Urinary bladder (tissue), 3 donors: ENCODE measurements at regions not wholly inside any gene's neighbourhood (a gene's known extent, or its start where the extent isn't known, plus 50 kb on each side); places are given as distances from the start of the nearest gene placed in this dataset.

Experiments
- DNase-seq: peaks from one replicate; pipeline ENCODE4 v3.0.0-alpha.2; 2015; ENCODE audit errors: extremely low spot score
- H3K27ac ChIP-seq: one replicate; pipeline ENCODE4 v1.5.1; 2013; ENCODE audit warnings: low read depth, mild to moderate bottlenecking, moderate library complexity
- H3K36me3 ChIP-seq: one replicate; pipeline ENCODE4 v1.6.1; 2013; ENCODE audit warnings: mild to moderate bottlenecking, moderate library complexity; ENCODE audit not compliant: insufficient read depth
- H3K4me1 ChIP-seq: one replicate; pipeline ENCODE4 v1.6.1; 2013; ENCODE audit warnings: mild to moderate bottlenecking, moderate library complexity; ENCODE audit not compliant: insufficient read depth
- H3K4me3 ChIP-seq: one replicate; pipeline ENCODE4 v1.5.1; 2013; ENCODE audit warnings: low read depth, low read length
- WGBS: extraction: QIAGEN DNeasy Blood & Tissue Kit; methylation state at CpG from one replicate; pipeline ENCODE4 v1.1.7; 2013; 5-methylcytosine and 5-hydroxymethylcytosine counted together
- donor health status: healthy with polysubstance abuse.
- donor health status: healthy.

GRCh38 chr6:156163311-156163710 lies 613.9 kb upstream of the ARID1B start:
- Histone ChIP-seq H3K27ac (no peak overlapping the region), H3K4me3 (no peak overlapping the region), H3K36me3 (no peaks in the 10 kb centered on the region), H3K4me1 (no peaks in the 10 kb centered on the region)
- WGBS = 83% methylated on average over 2 of the region's 2 CpGs
- no peak for DNase-seq

GRCh38 chr6:156161471-156161870 lies 615.7 kb upstream of the ARID1B start:
- 83% methylated on average over 3 of the region's 3 CpGs for WGBS
- Histone ChIP-seq H3K4me3 (no peak overlapping the region), H3K27ac (no peak overlapping the region), H3K4me1 (no peaks in the 10 kb centered on the region), H3K36me3 (no peaks in the 10 kb centered on the region)
- DNase-seq = no peak

DNA sequence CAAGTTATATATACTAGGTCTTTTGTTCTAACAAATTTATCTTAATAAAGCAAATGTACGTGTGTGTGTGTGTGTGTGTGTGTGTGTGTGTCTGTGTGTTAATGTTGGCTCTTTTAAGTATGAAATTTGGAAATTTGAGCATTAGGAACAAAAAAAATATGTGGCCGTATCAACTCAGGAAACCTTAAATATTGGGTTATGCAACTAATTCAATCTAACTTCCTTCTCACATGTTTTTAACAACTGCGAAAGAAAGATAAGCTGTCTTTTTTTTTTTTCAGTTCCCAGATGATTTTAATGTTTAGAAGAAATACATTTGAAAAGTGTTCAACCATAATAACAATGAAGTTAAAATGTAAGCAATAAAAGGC lies 616.4 kb upstream of the ARID1B start:
- no peak overlapping the region for H3K4me3 ChIP-seq
- no peaks in the 10 kb centered on the region for H3K4me1 ChIP-seq
- H3K27ac ChIP-seq = no peak overlapping the region
- H3K36me3 ChIP-seq = no peaks in the 10 kb centered on the region
- DNase-seq = no peak
- WGBS = 59% methylated on average over 3 of the region's 3 CpGs

- 76% methylated on average over 3 of the region's 3 CpGs for WGBS
- H3K4me1 ChIP-seq = no peaks in the 10 kb centered on the region
- no peak for DNase-seq
Observed at GRCh38 chr6:156160007-156160794, 617.0 kb upstream of the ARID1B start.

DNA sequence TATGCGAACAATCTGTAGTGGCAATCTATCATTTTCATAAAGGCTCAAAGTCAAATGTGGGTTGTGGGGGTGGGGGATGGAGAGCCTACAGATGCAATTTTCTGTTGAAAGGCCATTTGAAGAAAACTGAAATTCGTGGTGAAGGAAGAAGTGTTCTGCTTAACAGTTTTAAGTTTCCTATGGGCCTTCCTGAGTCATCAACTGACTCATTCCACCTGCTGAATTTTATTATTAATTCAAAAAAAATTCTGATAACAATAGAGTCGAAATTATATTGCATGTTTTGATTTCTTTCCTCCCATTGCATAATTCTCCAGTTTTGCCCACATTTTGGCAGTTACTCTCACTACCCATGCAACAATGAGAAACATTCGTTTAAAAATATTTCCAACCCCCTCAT lies 622.3 kb upstream of the ARID1B start:
- H3K4me3 ChIP-seq = no peak overlapping the region
- H3K36me3 ChIP-seq = no peaks in the 10 kb centered on the region
- H3K27ac ChIP-seq = no peak overlapping the region
- 68% methylated on average over 4 of the region's 4 CpGs for whole genome bisulfite sequencing
- H3K4me1 ChIP-seq = no peaks in the 10 kb centered on the region
- DNase-seq = no peak

More at GRCh38 chr6:156160007-156160794, 617.0 kb upstream of the ARID1B start:
- H3K36me3 ChIP-seq = no peaks in the 10 kb centered on the region
- no peak overlapping the region for H3K27ac ChIP-seq
- H3K4me3 ChIP-seq = no peak overlapping the region

DNA sequence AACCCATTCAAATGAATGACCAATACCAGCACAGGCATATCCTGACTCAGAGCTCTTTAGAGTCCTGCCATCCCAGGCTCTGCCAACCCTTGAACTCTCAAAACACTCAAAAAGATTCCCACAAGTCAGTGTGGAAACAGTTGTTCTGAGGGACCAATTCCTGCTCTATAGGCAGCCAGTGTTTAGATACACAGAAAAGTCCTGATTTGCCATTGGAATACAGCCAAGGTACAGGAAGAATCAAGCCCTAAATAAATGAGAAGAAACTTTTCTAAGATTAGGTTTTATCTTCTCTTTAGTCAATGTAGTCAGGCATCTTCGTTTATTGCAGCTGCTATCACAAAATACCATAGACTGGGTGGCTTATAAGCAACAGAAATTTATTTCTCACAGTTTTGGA lies 626.8 kb upstream of the ARID1B start:
- Histone ChIP-seq H3K4me3 (no peak overlapping the region), H3K27ac (no peak overlapping the region), H3K4me1 (no peaks in the 10 kb centered on the region), H3K36me3 (no peaks in the 10 kb centered on the region)
- 30% methylated on average over 1 of the region's 1 CpG for WGBS
- DNase-seq = no peak

DNA sequence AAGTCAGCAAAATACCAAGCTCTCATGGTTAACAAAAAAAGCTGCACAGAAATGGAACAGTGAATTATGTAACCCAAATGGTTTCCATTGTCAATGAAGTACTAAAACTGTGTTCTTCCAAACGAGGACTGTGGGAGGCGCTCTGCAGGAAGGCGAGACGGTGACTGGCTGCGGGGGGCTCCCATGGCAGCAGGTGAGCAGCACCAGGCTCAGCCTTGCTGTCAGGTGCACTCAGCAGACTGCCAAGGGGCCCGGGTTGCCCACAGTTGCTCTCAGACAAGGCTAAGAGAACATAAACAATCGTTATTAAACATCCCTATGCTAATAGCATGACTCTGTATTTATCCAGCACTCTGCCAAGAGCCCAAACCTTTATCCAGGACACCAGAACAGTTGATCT lies 630.3 kb upstream of the ARID1B start:
- no peak overlapping the region for H3K27ac ChIP-seq
- H3K4me3 ChIP-seq = no peak overlapping the region
- no peaks in the 10 kb centered on the region for H3K4me1 ChIP-seq
- no peak for DNase-seq
- no peaks in the 10 kb centered on the region for H3K36me3 ChIP-seq
- 67% methylated on average over 7 of the region's 7 CpGs for WGBS

DNA sequence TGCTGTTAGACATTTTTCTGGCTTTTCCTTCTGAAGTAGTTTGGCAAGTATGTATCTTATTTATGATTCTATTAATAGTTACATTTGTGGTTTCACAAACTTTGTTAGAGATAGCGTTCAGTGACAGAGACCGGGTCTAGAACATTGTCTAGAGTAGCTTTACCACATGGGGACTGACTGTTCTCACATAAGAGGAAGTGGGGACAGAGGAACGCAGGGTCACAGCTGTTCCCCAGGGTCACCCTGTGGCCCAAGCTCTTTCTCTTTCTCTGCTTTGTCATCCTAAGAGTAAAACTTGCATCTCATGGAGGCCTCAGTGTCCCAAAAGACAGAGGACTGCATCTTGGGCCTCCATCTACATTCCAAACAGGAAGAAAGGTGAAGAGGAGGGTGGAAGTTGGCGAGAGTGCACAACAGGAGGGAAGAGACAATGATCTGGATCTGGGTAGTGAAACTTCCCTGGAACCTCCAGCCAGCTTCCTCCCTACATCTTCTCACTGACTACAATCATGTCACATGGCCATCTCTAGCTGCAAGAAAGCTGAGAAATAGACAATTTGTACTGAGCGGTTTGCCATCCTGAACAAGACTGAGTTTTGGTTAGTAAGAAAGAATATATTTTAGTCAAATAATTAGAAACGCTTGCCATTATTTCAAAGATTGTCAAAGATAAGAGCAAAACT lies 645.8 kb upstream of the ARID1B start:
- DNase-seq = no peak
- Histone ChIP-seq H3K27ac (no peak overlapping the region), H3K4me3 (no peak overlapping the region), H3K4me1 (no peaks in the 10 kb centered on the region), H3K36me3 (no peaks in the 10 kb centered on the region)
- 73% methylated on average over 6 of the region's 6 CpGs for WGBS

DNA sequence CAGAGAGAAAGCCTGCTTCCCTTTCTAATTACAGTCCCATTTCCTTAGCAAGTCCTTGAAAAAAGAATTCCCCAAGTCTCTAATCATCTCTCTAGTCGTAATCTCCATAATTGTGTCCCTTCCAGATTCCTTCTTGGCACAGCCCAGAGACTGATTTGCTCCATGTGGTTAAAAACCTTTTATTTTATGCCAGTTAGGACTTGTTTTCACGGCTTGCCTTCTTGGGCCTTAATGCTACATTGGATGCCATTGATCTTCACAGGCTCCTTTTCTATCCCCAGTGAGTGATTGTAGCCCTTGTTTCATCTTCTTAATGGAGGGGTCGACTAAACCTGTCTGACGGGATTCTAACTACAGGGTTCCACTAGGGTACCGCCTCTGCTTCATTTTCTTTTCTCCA lies 650.6 kb upstream of the ARID1B start:
- 63% methylated on average over 5 of the region's 5 CpGs for WGBS
- Histone ChIP-seq H3K4me3 (no peak overlapping the region), H3K4me1 (no peaks in the 10 kb centered on the region), H3K36me3 (no peaks in the 10 kb centered on the region), H3K27ac (no peak overlapping the region)
- no peak for DNase-seq

DNA sequence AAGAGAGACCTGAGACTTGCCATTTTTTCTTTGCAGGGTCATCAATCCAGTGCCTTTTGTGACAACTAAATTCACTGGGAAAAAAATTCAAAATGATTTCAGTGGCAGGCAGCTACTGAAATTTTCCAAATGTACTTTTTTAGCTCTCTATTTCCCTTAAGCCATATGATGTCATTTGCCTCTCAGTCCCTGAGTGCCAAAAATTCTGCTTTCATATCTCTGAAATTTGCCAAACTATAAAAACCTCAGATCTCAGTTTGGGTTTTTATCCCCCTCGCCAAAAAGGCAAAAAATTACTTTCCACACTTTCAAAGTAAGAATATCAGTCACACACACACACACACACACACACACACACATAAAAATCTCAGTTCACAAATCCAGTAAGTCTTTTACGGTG lies 651.3 kb upstream of the ARID1B start:
- no peak overlapping the region for H3K4me3 ChIP-seq
- WGBS = 58% methylated on average over 2 of the region's 2 CpGs
- no peak for DNase-seq
- H3K36me3 ChIP-seq = no peaks in the 10 kb centered on the region
- H3K27ac ChIP-seq = no peak overlapping the region
- no peaks in the 10 kb centered on the region for H3K4me1 ChIP-seq

GRCh38 chr6:156123731-156124130 lies 653.4 kb upstream of the ARID1B start:
- no peak overlapping the region for H3K4me3 ChIP-seq
- WGBS = 93% methylated on average over 5 of the region's 5 CpGs
- no peaks in the 10 kb centered on the region for H3K4me1 ChIP-seq
- no peaks in the 10 kb centered on the region for H3K36me3 ChIP-seq
- no peak for DNase-seq
- H3K27ac ChIP-seq = no peak overlapping the region

DNA sequence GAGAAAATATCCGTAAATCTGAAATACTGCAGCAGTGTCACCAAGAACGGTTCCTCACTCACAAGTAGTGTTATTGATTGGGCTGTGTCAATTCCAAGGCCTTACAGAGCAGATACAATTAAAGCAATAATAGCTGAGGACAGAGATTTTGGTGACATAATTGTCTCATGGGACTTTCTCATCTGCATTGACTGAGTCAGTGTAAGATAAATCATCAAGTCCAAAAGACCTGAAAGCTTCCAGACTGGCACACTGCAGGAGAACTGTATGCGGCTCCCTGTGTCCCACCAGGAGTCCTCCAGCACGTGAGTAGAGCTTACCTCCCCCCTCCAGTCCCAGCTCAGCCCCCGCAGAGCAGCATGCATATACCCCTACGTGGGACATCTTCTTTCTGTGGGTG lies 655.2 kb upstream of the ARID1B start:
- H3K27ac ChIP-seq = no peak overlapping the region
- H3K4me1 ChIP-seq = no peaks in the 10 kb centered on the region
- no peaks in the 10 kb centered on the region for H3K36me3 ChIP-seq
- WGBS = 91% methylated on average over 6 of the region's 6 CpGs
- no peak for DNase-seq
- H3K4me3 ChIP-seq = no peak overlapping the region

GRCh38 chr6:156114541-156114940 lies 658.9 kb upstream of the NOX3 start:
- Histone ChIP-seq H3K4me3 (no peak overlapping the region), H3K4me1 (no peaks in the 10 kb centered on the region), H3K27ac (no peak overlapping the region), H3K36me3 (no peaks in the 10 kb centered on the region)
- DNase-seq = no peak
- WGBS = 80% methylated on average over 3 of the region's 3 CpGs

DNA sequence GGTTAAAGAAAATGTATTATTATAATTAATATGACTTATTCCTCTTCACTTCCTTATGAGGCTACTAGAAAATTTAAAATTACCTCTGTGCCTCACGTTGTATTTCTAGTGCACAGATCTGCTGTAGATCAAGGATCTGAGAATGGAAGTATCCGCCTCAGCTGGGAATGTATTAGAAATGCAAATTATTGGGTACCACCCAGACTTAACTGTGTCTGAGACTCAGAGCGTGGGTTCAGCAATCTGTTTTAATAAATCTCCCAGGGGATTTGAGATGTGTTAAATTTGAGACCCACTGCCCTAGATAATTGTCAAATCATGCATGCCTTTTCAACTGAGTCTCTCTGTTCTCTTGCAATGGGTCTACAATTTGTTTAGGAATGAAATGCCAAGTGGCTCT lies 658.0 kb upstream of the NOX3 start:
- no peaks in the 10 kb centered on the region for H3K36me3 ChIP-seq
- no peaks in the 10 kb centered on the region for H3K4me1 ChIP-seq
- DNase-seq = no peak
- no peak overlapping the region for H3K4me3 ChIP-seq
- 79% methylated on average over 3 of the region's 3 CpGs for WGBS
- H3K27ac ChIP-seq = no peak overlapping the region
